Activated naive CD4-positive, alpha-beta T cell treated with Interleukin-2 at 50 U/mL for 16 hours (primary cell): ENCODE measurements at regions not wholly inside any gene's neighbourhood (a gene's known extent, or its start where the extent isn't known, plus 50 kb on each side); places are given as distances from the start of the nearest gene placed in this dataset.

Experiments used
- DNase-seq: peaks from one replicate; pipeline ENCODE4 v3.0.0-alpha.2; 2020

- no peak for DNase-seq
These were observed 132.9 kb downstream of the OAT start for GRCh38 chr10:124285587-124286527.

- no peak for DNase-seq
These were observed 134.8 kb downstream of the OAT start for GRCh38 chr10:124283949-124284250.

GRCh38 chr10:124283215-124283948 lies 135.3 kb downstream of the OAT start:
- DNase-seq = no peak

- DNase-seq = no peak
These were observed 136.4 kb downstream of the OAT start for GRCh38 chr10:124282326-124282725.

GRCh38 chr10:124281666-124282065 lies 137.1 kb downstream of the OAT start:
- DNase-seq = no peak

GRCh38 chr10:124280916-124281315 lies 137.8 kb downstream of the OAT start:
- DNase-seq = no peak

- DNase-seq = no peak
These were observed 138.8 kb downstream of the OAT start for GRCh38 chr10:124279882-124280281.

- no peak for DNase-seq
These were observed 139.4 kb downstream of the OAT start for GRCh38 chr10:124279298-124279697.

GRCh38 chr10:124278356-124278755 lies 140.4 kb downstream of the OAT start:
- DNase-seq = no peak

GRCh38 chr10:124273141-124273540 lies 145.6 kb downstream of the OAT start:
- DNase-seq = no peak

GRCh38 chr10:124271676-124272075 lies 147.0 kb downstream of the OAT start:
- DNase-seq = no peak

- no peak for DNase-seq
These were observed 148.0 kb downstream of the OAT start for GRCh38 chr10:124270530-124271327.

- DNase-seq = no peak
These were observed 149.7 kb downstream of the OAT start for GRCh38 chr10:124268976-124269375.

- no peak for DNase-seq
These were observed 150.7 kb downstream of the OAT start for GRCh38 chr10:124267911-124268549.

GRCh38 chr10:124267231-124267885 lies 151.4 kb downstream of the OAT start:
- DNase-seq = no peak

- DNase-seq = no peak
These were observed 152.1 kb downstream of the OAT start for GRCh38 chr10:124266468-124267230.

- DNase-seq = no peak
These were observed 152.8 kb downstream of the OAT start for GRCh38 chr10:124265776-124266467.

- DNase-seq = no peak
These were observed 153.4 kb downstream of the OAT start for GRCh38 chr10:124265391-124265745.

GRCh38 chr10:124264711-124265390 lies 153.9 kb downstream of the OAT start:
- no peak for DNase-seq

- DNase-seq = no peak
These were observed 154.5 kb downstream of the OAT start for GRCh38 chr10:124264271-124264670.
